ENCODE measurements at regions not wholly inside any gene's neighbourhood (a gene's known extent, or its start where the extent isn't known, plus 50 kb on each side); places are given as distances from the start of the nearest gene placed in this dataset.

DNA sequence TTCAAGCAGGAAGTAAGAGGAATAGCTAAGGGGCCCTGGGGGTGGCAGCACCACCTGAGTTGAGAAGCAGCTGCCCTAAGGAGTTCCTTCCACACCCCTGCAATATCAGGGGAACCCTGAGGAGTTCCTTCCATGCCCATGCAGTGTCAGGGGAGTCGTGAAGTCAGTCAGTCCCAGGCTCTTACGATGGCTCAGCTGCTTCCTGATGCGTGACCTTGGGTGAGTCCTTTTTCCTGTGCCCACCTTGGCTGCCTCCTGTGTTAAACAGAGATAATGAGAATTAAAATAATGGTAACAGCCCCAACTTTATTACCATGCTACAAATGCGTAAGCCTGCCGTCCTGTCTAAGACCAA is 181.1 kb downstream of the MIAT start:
- TF ChIP-seq POLR2AphosphoS5 (IDR thresholded peaks at IDR 0.05; ENCODE audit: low read depth, low read length): no peak
- TF ChIP-seq TAF1 (IDR thresholded peaks at IDR 0.05; ENCODE audit: borderline replicate concordance, insufficient read depth, low read length): no peak

Data from PFSK-1 (cell line).